ENCODE measurements at regions not wholly inside any gene's neighbourhood (a gene's known extent, or its start where the extent isn't known, plus 50 kb on each side); places are given as distances from the start of the nearest gene placed in this dataset.

DNA sequence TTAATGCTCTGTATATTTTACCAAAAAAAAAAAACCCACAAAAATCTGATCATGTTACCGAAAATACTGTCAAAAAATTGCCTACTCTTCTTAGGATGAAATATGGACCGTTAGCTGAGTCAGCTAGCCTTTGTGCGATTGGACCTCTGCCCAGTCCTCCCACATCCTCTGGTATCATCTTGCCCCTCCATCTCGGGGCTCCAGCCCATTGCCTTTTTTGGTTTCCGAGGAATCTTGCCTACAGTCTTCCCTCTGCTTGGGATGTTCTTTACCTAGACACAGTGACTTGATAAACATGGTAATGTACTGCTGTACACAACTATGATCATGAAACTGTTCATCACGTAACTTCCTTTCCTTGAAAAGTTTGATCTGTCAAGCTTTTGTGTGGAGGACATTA is 371.4 kb downstream of the SV2B start:
- DNase-seq (ENCODE audit: low read depth in 1 of 2, low spot score in 1 of 2), result no peak

DNA sequence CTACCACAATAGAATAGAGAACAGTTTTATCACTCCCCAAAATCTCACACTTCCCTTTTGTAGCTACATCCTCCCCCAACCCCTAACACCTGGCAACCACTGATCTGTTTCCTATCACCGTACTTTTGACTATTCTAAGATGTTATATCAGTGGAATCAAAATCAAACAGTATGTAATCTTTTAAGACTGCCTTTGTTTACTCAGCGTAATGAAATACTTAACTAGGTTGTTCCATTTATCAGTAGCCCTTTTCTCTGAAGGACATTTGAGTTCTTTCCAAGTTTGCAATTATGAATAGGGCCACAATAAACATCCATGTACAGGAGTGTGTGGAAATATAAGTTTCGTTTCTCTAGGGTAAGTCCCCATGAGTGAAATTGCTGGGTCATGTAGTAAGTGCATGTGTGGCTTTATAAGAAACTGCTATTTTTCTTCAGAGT is 372.3 kb downstream of the SV2B start:
- DNase-seq (ENCODE audit: low read depth in 1 of 2, low spot score in 1 of 2), result no peak

GRCh38 chr15:91473894-91474545 is 374.0 kb downstream of the SV2B start:
- no peak for DNase-seq (ENCODE audit: low read depth in 1 of 2, low spot score in 1 of 2)

- no peak for DNase-seq (ENCODE audit: low read depth in 1 of 2, low spot score in 1 of 2)
These were observed 376.6 kb upstream of the SLCO3A1 start for GRCh38 chr15:91476861-91477260.

DNA sequence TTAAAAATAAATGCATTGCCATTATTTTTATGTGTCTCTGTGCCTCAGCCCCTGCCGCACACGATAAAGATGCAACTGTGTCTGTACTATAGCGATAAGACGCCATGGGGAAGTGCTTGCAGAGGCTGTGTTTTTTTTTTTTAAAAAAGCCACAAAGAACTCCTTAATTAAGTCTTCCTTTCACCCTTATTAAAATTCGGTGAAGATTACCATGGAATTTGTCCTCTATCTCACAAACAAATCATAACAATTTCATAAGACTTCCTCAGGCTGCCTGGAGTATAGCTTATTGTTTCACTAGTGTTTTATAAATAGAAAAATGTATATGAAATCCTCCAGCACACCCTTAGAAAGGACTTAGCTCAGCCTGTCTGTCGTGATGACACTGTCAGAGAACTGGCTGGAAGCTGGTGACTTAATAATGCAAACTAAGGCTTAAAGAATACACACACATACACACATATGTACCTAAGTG is 374.8 kb upstream of the SLCO3A1 start:
- no peak for DNase-seq (ENCODE audit: low read depth in 1 of 2, low spot score in 1 of 2)

- no peak for DNase-seq (ENCODE audit: low read depth in 1 of 2, low spot score in 1 of 2)
These were observed 373.1 kb upstream of the SLCO3A1 start for GRCh38 chr15:91480426-91480825.

DNA sequence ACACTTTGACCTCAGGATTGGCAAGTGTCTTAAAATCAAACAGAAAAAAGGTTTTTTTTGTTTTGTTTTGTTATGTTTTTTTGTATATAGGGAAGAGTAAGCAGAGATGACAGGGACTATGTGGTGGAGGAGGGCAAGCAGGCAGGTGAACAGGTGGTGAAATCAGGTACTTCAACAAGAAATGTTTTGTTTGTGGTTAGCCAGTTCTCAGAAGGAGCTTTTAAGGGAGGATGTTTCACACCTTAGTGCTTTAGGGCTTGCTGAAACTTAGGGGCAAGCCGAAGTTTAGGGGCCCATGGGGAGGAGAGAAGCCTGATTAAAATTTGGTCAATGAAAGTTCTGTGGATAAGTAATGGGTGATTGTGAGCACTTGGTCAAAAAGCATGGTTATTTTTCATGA is 370.7 kb upstream of the SLCO3A1 start:
- DNase-seq (ENCODE audit: low read depth in 1 of 2, low spot score in 1 of 2), result no peak

DNA sequence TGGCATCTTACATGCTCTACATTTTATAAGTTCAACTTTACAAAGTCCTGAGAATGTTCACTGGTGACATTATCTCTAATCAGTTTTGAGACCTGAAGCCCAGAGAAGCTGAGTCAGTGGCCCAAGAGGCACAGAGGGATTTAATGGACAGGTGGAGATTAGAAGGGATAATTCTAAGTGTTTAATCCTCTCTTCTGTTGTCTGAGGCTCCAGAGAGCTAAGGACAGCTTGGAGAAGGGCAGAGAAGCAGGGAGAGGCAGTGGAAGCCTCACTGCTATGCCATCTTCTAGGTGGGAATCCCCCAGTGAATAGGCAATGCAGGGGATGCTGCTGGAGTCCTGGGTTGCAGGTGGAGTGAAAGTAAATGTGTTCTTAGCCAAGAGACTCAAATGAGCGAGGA is 369.4 kb upstream of the SLCO3A1 start:
- no peak for DNase-seq (ENCODE audit: low read depth in 1 of 2, low spot score in 1 of 2)

- no peak for DNase-seq (ENCODE audit: low read depth in 1 of 2, low spot score in 1 of 2)
These were observed 365.1 kb upstream of the SLCO3A1 start for GRCh38 chr15:91488452-91488851.

DNA sequence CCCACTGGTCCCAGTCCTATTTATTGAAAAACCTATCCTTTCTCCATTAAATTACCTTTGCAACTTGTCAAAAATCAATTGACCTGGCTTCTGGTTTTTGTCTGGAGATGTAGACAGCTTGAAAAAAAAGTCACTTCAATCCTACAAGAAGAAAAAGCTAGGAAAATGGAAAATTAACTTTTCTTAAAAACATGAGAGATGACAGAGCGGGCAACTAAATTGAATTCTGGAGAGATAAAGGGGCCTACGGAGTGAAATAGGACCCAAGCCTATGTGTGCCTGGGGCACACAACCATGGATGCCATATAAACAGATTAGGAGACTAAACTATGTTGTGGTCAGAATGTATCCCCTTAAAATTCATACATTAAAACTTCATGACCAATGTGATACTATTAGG is 363.3 kb upstream of the SLCO3A1 start:
- no peak for DNase-seq (ENCODE audit: low read depth in 1 of 2, low spot score in 1 of 2)

DNA sequence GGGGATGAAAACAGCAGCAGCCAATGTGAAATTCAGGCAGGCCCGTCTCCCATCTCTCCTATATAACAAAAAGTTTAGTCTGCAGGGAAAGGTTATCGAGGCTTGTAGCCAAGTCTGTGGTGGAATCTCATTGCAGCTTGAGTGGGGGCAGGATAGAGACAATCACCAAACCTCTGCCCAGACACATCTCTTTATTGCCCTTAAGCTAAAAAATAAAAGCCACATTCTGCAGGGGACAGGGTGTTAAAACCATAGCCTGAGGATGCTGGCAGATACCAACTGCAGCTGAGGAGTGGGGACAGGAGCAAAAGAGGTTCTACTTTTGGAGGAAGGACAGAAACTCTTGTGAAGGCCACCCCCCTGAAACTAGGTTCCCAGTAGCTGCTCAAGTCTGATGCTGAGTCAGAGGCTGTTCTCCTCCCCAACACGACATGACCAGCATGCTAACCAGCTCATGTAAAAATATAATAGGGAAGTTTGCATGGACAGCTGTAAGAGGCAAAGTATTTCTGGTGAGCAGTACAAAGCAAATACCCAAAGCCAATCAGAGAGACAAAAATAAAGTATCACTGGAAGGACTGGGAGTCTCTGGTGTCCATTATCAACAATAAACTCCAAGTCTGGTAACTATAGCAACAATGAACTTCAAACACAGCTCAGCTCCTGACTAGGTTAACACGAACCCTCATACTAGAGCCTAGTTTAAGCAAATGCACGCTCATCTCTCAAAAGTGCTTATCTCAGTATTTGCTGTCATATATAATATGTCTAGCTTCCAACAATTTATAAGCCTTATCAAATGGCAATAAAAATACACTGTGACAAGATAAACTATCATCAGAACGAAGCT is 362.2 kb upstream of the SLCO3A1 start:
- no peak for DNase-seq (ENCODE audit: low read depth in 1 of 2, low spot score in 1 of 2)

DNA sequence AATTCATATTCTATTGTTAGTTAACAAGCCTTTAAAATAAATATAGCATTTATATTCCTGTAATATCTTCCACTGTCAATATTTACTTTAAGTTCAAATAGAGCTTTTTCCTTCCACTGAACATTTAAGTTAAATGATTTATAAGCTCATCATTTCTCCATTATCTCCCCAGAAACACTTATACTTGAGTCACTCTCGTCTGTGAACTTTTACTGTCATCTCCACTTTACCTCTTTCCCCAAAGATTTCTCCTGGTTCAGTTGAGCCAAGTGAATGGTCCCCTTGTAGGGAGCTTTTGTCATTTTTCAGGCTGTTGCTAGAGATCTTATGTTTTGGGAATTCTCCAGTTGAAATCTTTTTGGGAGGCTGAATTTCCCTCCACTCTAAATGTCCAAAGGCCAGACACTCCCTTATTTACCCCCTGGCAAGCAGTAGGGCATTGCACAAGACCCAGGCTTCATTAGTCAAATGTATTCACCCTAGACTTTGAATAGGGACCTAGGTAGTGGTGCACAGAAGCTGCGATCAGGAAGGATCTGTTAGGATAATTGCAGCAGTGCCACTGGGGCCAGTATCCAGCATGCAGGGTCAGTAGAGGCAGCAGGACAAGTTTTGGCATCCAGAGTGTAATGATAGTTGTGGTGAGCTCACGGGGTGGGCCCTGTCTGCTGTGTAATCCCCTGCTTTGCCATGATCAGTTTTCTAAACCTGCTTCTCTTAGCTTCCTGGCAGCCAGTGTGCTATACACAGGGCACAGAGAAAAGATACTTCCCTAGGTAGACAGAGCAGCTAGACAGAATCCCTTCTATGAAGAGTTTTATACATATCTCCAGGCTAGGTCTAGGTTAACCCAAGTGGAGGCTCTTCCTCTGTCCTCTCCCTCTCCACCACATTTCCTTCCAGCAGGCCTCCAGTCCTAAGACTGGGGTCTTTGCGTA is 356.5 kb upstream of the SLCO3A1 start:
- DNase-seq (ENCODE audit: low read depth in 1 of 2, low spot score in 1 of 2), result no peak

DNA sequence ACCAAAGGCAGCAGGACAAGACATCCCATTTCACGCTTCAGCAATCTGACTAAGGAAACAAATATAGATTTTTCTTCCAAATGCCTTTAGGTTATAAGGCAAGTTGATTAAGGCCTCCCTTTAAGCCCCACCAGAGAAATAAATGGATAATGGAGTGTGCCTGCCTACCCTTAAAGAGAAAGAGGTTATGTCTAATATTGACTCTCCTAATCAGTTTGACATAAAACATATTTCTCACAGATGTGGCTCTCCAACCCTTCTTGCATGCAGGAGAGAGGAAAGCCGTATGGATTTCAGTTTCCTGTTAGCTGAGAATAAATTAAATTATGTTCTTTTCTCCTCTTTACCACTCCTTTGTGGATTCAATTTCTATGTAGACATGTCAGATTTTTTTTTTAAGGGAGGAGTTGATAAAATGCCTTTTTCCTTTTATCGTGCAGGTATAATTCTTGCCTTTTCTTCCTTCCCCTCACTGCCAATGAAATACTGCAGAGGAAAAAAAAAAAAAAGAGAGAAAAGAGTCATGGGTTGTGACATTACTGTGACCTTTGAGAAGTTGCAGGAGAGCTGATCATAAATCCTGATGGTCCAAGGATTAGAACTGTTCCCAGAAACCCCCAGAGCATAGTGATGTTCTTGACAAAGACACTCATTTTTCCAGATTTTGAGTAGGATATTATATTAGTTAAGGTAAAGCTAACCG is 355.3 kb upstream of the SLCO3A1 start:
- DNase-seq (ENCODE audit: low read depth in 1 of 2, low spot score in 1 of 2), result no peak

GRCh38 chr15:91498749-91499062 is 354.8 kb upstream of the SLCO3A1 start:
- no peak for DNase-seq (ENCODE audit: low read depth in 1 of 2, low spot score in 1 of 2)

- DNase-seq (ENCODE audit: low read depth in 1 of 2, low spot score in 1 of 2), result no peak
These were observed 353.6 kb upstream of the SLCO3A1 start for GRCh38 chr15:91499774-91500383.

DNA sequence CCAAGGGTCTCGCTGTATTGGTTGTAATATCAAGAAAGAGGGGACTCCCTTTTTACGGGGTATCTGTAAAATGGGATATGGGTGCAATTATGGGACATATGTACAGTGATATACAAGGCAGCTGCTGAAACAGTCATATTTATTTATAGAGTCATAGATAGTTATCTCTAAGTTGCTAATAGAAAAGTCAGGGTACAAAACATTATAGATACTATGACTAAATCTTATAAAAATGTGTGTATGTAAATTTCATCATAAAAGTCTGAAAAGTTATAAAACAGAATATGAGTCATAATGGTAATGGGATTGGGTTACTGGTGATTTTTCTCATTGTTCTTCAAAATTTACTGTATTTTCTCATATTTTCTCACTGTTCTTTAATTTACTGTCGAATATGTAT is 344.9 kb upstream of the SLCO3A1 start:
- DNase-seq (ENCODE audit: low read depth in 1 of 2, low spot score in 1 of 2), result no peak

- DNase-seq (ENCODE audit: low read depth in 1 of 2, low spot score in 1 of 2), result no peak
These were observed 339.4 kb upstream of the SLCO3A1 start for GRCh38 chr15:91514147-91514546.

DNA sequence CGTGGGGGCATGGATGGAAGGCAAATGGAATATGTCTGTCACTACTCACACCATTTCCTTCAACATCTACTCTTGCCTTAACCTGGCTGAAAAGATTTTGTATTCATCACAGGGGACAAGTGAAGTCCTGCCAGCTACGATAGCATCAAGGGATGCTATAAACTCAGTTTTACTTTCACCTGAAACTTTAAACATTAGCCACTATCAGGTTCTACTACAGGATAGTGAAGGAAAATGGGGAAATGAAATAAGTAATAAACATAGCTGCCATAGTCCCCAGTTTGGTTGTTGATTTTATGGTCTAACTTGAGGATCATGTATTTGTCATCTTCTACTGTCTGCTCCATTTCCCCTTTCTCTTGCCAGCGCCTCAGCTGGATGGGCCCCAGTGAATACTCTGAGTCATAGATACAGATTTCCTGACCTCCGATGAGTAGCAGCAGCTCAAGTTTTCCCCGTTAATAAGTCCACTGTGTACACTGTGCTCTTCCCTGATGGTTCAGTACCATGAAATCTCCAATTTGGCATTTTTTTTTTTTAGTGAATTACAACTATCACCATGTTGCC is 338.2 kb upstream of the SLCO3A1 start:
- no peak for DNase-seq (ENCODE audit: low read depth in 1 of 2, low spot score in 1 of 2)

- DNase-seq (ENCODE audit: low read depth in 1 of 2, low spot score in 1 of 2), result no peak
These were observed 336.6 kb upstream of the SLCO3A1 start for GRCh38 chr15:91516866-91517265.

- DNase-seq (ENCODE audit: low read depth in 1 of 2, low spot score in 1 of 2), result no peak
These were observed 335.9 kb upstream of the SLCO3A1 start for GRCh38 chr15:91517491-91518200.

All from stimulated activated CD4-positive, alpha-beta T cell treated with anti-CD3 and anti-CD28 coated beads, Interleukin-15, amount 100 ng/mL, for 1 hour (primary cell).